ENCODE measurements at regions not wholly inside any gene's neighbourhood (a gene's known extent, or its start where the extent isn't known, plus 50 kb on each side); places are given as distances from the start of the nearest gene placed in this dataset.

DNA sequence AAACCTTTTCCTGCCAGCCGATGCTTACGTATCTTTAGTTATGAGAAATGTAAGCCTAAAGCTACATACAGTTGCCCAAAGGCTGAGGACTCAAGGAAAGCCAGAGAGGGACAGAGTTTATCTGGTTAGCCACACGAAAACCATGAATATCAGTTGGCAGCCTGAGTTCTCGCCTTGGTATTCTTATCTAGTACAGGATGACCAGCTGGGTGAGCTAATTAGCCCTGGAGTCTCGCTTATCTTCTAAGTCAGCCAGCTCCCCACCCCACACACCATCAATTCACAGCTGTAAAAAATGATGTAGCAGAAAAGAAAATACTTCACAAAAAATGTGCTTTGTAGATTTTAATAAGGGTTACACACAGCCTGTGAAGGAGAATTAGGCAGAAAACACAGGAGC is 617.5 kb upstream of the SOX11 start (continued):
- TF ChIP-seq, protein P1, sequence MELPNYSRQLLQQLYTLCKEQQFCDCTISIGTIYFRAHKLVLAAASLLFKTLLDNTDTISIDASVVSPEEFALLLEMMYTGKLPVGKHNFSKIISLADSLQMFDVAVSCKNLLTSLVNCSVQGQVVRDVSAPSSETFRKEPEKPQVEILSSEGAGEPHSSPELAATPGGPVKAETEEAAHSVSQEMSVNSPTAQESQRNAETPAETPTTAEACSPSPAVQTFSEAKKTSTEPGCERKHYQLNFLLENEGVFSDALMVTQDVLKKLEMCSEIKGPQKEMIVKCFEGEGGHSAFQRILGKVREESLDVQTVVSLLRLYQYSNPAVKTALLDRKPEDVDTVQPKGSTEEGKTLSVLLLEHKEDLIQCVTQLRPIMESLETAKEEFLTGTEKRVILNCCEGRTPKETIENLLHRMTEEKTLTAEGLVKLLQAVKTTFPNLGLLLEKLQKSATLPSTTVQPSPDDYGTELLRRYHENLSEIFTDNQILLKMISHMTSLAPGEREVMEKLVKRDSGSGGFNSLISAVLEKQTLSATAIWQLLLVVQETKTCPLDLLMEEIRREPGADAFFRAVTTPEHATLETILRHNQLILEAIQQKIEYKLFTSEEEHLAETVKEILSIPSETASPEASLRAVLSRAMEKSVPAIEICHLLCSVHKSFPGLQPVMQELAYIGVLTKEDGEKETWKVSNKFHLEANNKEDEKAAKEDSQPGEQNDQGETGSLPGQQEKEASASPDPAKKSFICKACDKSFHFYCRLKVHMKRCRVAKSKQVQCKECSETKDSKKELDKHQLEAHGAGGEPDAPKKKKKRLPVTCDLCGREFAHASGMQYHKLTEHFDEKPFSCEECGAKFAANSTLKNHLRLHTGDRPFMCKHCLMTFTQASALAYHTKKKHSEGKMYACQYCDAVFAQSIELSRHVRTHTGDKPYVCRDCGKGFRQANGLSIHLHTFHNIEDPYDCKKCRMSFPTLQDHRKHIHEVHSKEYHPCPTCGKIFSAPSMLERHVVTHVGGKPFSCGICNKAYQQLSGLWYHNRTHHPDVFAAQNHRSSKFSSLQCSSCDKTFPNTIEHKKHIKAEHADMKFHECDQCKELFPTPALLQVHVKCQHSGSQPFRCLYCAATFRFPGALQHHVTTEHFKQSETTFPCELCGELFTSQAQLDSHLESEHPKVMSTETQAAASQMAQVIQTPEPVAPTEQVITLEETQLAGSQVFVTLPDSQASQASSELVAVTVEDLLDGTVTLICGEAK (IDR thresholded peaks at IDR 0.05), result no peak
- TF ChIP-seq, protein P1 (CRISPR knock-in tag; IDR thresholded peaks at IDR 0.05), result no peak
- TF ChIP-seq ZNF724P (CRISPR knock-in tag; IDR thresholded peaks at IDR 0.05; ENCODE audit: borderline replicate concordance), result no peak
- TF ChIP-seq SIX1 (CRISPR knock-in tag; IDR thresholded peaks at IDR 0.05; ENCODE audit: borderline replicate concordance), result no peak
- TF ChIP-seq MED8 (CRISPR knock-in tag; IDR thresholded peaks at IDR 0.05; ENCODE audit: insufficient replicate concordance), result no peak
- TF ChIP-seq ATF7 (IDR thresholded peaks at IDR 0.05), result no peak
- TF ChIP-seq ATF7 (CRISPR knock-in tag; IDR thresholded peaks at IDR 0.05), result no peak
- no peak for TF ChIP-seq ETV5 (CRISPR knock-in tag; IDR thresholded peaks at IDR 0.05; ENCODE audit: borderline replicate concordance)
- TF ChIP-seq CREB1 (IDR thresholded peaks at IDR 0.05), result no peak
- no peak for TF ChIP-seq CREB1 (CRISPR knock-in tag; IDR thresholded peaks at IDR 0.05)
- TF ChIP-seq IRX3 (CRISPR knock-in tag; IDR thresholded peaks at IDR 0.05; ENCODE audit: borderline replicate concordance, low read depth), result no peak
- TF ChIP-seq, protein P2, sequence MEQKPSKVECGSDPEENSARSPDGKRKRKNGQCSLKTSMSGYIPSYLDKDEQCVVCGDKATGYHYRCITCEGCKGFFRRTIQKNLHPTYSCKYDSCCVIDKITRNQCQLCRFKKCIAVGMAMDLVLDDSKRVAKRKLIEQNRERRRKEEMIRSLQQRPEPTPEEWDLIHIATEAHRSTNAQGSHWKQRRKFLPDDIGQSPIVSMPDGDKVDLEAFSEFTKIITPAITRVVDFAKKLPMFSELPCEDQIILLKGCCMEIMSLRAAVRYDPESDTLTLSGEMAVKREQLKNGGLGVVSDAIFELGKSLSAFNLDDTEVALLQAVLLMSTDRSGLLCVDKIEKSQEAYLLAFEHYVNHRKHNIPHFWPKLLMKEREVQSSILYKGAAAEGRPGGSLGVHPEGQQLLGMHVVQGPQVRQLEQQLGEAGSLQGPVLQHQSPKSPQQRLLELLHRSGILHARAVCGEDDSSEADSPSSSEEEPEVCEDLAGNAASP (CRISPR knock-in tag; IDR thresholded peaks at IDR 0.05; ENCODE audit: borderline replicate concordance), result no peak
- TF ChIP-seq, protein P3, sequence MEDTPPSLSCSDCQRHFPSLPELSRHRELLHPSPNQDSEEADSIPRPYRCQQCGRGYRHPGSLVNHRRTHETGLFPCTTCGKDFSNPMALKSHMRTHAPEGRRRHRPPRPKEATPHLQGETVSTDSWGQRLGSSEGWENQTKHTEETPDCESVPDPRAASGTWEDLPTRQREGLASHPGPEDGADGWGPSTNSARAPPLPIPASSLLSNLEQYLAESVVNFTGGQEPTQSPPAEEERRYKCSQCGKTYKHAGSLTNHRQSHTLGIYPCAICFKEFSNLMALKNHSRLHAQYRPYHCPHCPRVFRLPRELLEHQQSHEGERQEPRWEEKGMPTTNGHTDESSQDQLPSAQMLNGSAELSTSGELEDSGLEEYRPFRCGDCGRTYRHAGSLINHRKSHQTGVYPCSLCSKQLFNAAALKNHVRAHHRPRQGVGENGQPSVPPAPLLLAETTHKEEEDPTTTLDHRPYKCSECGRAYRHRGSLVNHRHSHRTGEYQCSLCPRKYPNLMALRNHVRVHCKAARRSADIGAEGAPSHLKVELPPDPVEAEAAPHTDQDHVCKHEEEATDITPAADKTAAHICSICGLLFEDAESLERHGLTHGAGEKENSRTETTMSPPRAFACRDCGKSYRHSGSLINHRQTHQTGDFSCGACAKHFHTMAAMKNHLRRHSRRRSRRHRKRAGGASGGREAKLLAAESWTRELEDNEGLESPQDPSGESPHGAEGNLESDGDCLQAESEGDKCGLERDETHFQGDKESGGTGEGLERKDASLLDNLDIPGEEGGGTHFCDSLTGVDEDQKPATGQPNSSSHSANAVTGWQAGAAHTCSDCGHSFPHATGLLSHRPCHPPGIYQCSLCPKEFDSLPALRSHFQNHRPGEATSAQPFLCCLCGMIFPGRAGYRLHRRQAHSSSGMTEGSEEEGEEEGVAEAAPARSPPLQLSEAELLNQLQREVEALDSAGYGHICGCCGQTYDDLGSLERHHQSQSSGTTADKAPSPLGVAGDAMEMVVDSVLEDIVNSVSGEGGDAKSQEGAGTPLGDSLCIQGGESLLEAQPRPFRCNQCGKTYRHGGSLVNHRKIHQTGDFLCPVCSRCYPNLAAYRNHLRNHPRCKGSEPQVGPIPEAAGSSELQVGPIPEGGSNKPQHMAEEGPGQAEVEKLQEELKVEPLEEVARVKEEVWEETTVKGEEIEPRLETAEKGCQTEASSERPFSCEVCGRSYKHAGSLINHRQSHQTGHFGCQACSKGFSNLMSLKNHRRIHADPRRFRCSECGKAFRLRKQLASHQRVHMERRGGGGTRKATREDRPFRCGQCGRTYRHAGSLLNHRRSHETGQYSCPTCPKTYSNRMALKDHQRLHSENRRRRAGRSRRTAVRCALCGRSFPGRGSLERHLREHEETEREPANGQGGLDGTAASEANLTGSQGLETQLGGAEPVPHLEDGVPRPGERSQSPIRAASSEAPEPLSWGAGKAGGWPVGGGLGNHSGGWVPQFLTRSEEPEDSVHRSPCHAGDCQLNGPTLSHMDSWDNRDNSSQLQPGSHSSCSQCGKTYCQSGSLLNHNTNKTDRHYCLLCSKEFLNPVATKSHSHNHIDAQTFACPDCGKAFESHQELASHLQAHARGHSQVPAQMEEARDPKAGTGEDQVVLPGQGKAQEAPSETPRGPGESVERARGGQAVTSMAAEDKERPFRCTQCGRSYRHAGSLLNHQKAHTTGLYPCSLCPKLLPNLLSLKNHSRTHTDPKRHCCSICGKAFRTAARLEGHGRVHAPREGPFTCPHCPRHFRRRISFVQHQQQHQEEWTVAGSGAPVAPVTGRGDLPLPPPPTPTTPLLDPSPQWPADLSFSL (CRISPR knock-in tag; IDR thresholded peaks at IDR 0.05), result no peak
- TF ChIP-seq SALL1 (CRISPR knock-in tag; IDR thresholded peaks at IDR 0.05), result no peak
